GM12892 (cell line): ENCODE measurements at regions not wholly inside any gene's neighbourhood (a gene's known extent, or its start where the extent isn't known, plus 50 kb on each side); places are given as distances from the start of the nearest gene placed in this dataset.

Source experiments
- POLR2A ChIP-seq: IDR thresholded peaks from 2 replicates; pipeline ENCODE4 v1.6.1; 2011; ENCODE audit warnings: low read depth, low read length, control low read depth
- POLR2AphosphoS5 ChIP-seq: IDR thresholded peaks from 2 replicates; pipeline ENCODE4 v1.6.1; 2011; ENCODE audit warnings: low read depth, low read length, control low read depth

DNA sequence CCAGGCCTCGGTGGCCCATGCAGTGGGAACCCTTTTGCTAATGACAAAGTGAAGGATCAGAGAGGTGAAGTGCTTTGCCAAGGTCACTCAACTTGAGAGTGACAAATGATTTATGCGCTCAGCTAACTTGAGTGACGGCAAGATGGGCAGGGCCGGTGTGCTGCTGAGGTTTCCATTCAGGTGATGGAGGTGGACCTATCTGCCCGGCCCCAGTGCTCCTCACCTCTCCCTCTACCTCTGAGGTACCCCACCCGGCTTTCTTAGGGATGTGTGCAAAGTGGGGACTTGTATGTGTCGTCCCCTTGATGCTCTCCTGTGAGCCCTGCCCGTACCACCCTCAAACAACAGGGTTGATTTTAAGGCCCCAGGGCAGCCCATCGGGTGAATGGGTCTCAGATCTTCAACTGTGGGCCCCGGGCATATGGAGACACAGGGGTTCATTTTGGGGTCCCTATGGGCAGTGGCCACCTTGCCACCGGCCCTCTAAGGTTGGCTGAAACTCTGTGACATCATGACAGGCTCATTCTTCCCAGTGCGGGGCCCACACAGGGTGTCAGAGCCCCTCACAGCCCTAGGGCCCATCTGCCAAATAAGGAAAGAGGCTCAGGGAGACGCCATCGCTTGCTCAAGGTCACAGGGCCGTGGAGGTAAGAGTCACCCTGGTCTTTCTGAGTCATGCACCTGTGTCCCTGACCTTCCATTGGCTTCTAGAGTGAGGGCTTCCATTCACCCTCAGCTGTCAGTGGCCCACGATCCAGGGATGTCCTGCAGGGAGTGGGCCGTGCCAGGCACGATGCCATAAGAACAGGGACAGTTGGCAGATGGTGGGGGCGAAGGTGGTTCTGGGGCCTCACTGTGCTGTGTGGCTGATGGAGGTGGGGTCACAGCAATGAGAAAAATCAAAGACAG lies 170.6 kb upstream of the MVB12B start:
- no peak for TF ChIP-seq POLR2A
- TF ChIP-seq POLR2AphosphoS5, result no peak
